Suprapubic skin (tissue), 4 donors: ENCODE measurements at regions not wholly inside any gene's neighbourhood (a gene's known extent, or its start where the extent isn't known, plus 50 kb on each side); places are given as distances from the start of the nearest gene placed in this dataset.

ENCODE experiments used
- DNase-seq, 2 donors: peaks; one replicate each; pipeline ENCODE4 v3.0.0-alpha.2; 2019; ENCODE audit warnings: low spot score in 2 of 2
- H3K27ac ChIP-seq: fragments of 200-600 bp; sonication (generic); one replicate; pipeline ENCODE4 v1.5.1; 2019
- H3K27me3 ChIP-seq: fragments of 200-600 bp; sonication (generic); one replicate; pipeline ENCODE4 v1.5.1; 2019
- H3K36me3 ChIP-seq: fragments of 200-600 bp; sonication (generic); one replicate; pipeline ENCODE4 v1.5.1; 2019
- H3K4me1 ChIP-seq: fragments of 200-600 bp; sonication (generic); one replicate; pipeline ENCODE4 v1.5.1; 2019
- H3K4me3 ChIP-seq: fragments of 200-600 bp; sonication (generic); one replicate; pipeline ENCODE4 v1.5.1; 2019; ENCODE audit warnings: mild to moderate bottlenecking
- H3K9me3 ChIP-seq: fragments of 200-600 bp; sonication (generic); one replicate; pipeline ENCODE4 v1.5.1; 2019
- EP300 ChIP-seq: sonication (generic); formaldehyde crosslinking; IDR thresholded peaks from one replicate; pipeline ENCODE4 v1.6.1; 2017; ENCODE audit warnings: antibody characterized with exemption
- POLR2A ChIP-seq, 2 donors: fragments of 450-650 bp; IDR thresholded peaks; one replicate each; pipeline ENCODE4 v1.6.1; 2017; ENCODE audit warnings: antibody characterized with exemption in 2 of 2, mild to moderate bottlenecking in 2 of 2, moderate library complexity in 2 of 2
- POLR2AphosphoS5 ChIP-seq, 3 donors: sonication (generic); formaldehyde crosslinking; IDR thresholded peaks; one replicate each; pipeline ENCODE4 v1.6.1; 2017; ENCODE audit warnings: antibody characterized with exemption in 3 of 3
- WGBS: methylation state at CpG from one replicate; pipeline ENCODE4 v1.1.5; 2018; 5-methylcytosine and 5-hydroxymethylcytosine counted together
- TF ChIP-seq, protein P1 (sequence below), 2 donors: fragments of 200-600 bp in 1 of 2; fragments of 450-650 bp in 1 of 2; sonication (generic) in 1 of 2; IDR thresholded peaks; one replicate each; pipeline ENCODE4 v1.5.1; 2016 to 2019; ENCODE audit warnings: antibody characterized with exemption in 2 of 2, mild to moderate bottlenecking in 1 of 2, moderate library complexity in 1 of 2

DNA sequence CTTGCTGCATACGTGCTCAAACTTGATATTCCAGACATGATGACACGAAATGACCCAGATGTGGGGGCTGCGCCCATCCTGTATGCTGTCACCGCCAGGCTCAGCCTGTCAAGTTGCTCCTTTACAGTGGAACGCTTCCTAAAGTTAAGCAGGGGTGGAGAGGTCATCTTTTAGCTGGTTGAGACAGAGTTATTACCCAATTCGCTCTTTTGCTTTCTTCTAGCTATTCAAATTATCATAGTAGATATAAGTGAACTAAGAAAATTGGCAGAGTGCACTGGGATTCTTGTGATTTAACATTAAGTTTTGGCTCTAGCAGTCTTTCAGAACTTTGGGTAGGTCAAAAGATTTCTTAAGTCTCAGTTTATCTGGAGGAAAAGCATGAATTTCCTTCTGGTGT lies 69.8 kb upstream of the BASP1 start:
- Histone ChIP-seq H3K4me1 (no peaks in the 10 kb centered on the region), H3K9me3 (no peaks in the 10 kb centered on the region), H3K27me3 (no peaks in the 10 kb centered on the region), H3K27ac (no peak overlapping the region), H3K4me3 (no peak overlapping the region), H3K36me3 (no peaks in the 10 kb centered on the region)
- TF ChIP-seq EP300 (no peak), POLR2A (IDR thresholded peaks at IDR 0.05) (no peak), POLR2AphosphoS5 (IDR thresholded peaks at IDR 0.05) (no peak)
- TF ChIP-seq, protein P1, sequence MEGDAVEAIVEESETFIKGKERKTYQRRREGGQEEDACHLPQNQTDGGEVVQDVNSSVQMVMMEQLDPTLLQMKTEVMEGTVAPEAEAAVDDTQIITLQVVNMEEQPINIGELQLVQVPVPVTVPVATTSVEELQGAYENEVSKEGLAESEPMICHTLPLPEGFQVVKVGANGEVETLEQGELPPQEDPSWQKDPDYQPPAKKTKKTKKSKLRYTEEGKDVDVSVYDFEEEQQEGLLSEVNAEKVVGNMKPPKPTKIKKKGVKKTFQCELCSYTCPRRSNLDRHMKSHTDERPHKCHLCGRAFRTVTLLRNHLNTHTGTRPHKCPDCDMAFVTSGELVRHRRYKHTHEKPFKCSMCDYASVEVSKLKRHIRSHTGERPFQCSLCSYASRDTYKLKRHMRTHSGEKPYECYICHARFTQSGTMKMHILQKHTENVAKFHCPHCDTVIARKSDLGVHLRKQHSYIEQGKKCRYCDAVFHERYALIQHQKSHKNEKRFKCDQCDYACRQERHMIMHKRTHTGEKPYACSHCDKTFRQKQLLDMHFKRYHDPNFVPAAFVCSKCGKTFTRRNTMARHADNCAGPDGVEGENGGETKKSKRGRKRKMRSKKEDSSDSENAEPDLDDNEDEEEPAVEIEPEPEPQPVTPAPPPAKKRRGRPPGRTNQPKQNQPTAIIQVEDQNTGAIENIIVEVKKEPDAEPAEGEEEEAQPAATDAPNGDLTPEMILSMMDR (IDR thresholded peaks at IDR 0.05), result no peak
- DNase-seq, result no peak
- WGBS, result 96% methylated on average over 6 of the region's 6 CpGs

DNA sequence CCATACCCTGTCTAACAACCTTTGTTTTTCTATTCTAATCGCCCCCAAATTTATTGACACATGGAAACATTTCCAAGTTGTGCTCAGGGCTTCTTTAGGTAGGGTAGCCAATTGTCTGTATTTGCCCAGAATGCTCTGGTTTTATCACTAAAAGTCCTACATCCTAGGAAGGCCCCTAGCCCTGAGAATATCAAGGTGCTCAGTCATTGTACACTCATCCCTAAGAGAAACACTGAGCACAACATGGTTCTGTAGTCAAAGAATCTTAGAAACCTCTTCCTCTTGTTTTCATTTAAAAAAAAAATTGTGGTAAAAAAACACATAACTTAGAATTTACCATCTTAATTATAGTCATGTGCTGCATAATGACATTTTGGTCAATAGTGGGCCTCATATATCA lies 69.0 kb upstream of the BASP1 start:
- Histone ChIP-seq H3K4me3 (no peak overlapping the region), H3K4me1 (no peaks in the 10 kb centered on the region), H3K9me3 (no peaks in the 10 kb centered on the region), H3K27me3 (no peaks in the 10 kb centered on the region), H3K27ac (no peak overlapping the region), H3K36me3 (no peaks in the 10 kb centered on the region)
- no peak for TF ChIP-seq EP300
- no peak for TF ChIP-seq POLR2A (IDR thresholded peaks at IDR 0.05)
- TF ChIP-seq, protein P1 (IDR thresholded peaks at IDR 0.05), result no peak
- no peak for TF ChIP-seq POLR2AphosphoS5 (IDR thresholded peaks at IDR 0.05)
- 75% methylated on average over 1 of the region's 1 CpG for WGBS
- no peak for DNase-seq

DNA sequence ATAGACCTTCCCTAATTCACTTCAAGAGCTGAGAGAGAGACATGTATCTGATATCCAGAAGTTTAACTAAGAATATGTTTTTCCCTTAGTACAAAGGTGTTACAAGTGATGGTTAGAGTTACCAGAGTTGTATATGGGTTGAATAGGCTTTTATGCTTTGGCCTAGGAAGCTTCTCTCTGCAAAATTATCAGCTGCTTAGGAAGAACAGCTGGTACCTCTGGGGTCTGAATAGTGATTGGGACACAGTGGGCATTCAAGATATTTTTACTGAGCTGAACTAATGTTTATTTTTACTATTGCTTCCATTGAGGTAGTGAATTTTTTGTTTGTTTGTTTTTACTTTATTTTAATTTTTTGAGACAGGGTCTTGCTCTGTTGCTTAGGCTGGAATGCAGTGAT lies 67.6 kb upstream of the BASP1 start:
- Histone ChIP-seq H3K4me3 (no peak overlapping the region), H3K36me3 (no peaks in the 10 kb centered on the region), H3K9me3 (no peaks in the 10 kb centered on the region), H3K4me1 (no peaks in the 10 kb centered on the region), H3K27ac (no peak overlapping the region), H3K27me3 (no peaks in the 10 kb centered on the region)
- TF ChIP-seq, protein P1 (IDR thresholded peaks at IDR 0.05), result no peak
- no peak for TF ChIP-seq POLR2AphosphoS5 (IDR thresholded peaks at IDR 0.05)
- DNase-seq, result no peak

DNA sequence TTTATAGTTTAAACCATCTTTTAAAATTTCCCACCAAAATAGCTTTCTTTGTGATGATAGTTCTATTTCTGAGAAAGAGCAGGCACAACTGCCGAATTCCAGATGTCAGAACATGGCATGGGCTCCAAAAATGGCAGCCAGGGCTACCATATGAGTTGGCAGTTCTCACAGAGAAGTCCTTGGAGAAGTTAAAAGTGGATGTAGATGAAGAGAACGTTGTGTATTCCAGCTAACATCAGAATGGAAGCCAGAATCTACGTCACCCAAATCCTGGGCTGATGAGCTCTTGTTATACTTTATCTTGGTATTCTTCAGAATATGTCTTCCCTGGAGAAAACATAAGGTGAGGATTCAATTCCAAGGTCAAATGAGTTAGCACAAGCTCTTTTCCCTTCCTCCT lies 66.9 kb upstream of the BASP1 start:
- DNase-seq, result no peak
- Histone ChIP-seq H3K27me3 (no peaks in the 10 kb centered on the region), H3K9me3 (no peaks in the 10 kb centered on the region), H3K36me3 (no peaks in the 10 kb centered on the region), H3K4me1 (no peaks in the 10 kb centered on the region), H3K27ac (no peak overlapping the region), H3K4me3 (no peak overlapping the region)
- 69% methylated on average over 3 of the region's 3 CpGs for WGBS
- no peak for TF ChIP-seq EP300
- TF ChIP-seq POLR2A (IDR thresholded peaks at IDR 0.05), result no peak
- TF ChIP-seq, protein P1 (IDR thresholded peaks at IDR 0.05), result no peak
- TF ChIP-seq POLR2AphosphoS5 (IDR thresholded peaks at IDR 0.05), result no peak

DNA sequence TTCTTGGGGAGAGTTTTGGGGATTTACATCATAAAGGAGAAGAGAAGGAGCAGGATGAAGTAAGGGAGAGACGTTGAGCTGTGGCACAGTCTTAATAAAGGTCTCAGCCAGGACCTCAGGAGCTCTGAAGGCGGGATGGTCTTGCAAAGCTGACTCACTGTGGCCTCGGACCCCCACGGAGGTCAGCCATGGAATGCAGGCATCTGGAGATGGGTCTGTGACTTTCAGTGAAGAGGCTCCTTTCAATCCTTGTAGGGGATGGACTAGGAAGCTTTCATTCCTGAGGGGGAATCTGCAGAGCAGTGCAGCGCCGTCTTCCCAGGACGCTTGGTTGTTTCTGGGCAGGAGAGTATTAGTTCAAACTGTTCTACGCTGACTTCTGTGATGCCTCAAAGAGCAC lies 65.7 kb upstream of the BASP1 start:
- DNase-seq, result no peak
- no peaks in the 10 kb centered on the region for H3K36me3 ChIP-seq
- 86% methylated on average over 8 of the region's 8 CpGs for WGBS
- H3K9me3 ChIP-seq, result no peaks in the 10 kb centered on the region
- TF ChIP-seq POLR2A (IDR thresholded peaks at IDR 0.05) (no peak), EP300 (no peak), POLR2AphosphoS5 (IDR thresholded peaks at IDR 0.05) (no peak)
- TF ChIP-seq, protein P1 (IDR thresholded peaks at IDR 0.05), result no peak
- H3K27ac ChIP-seq, result no peak overlapping the region
- no peaks in the 10 kb centered on the region for H3K4me1 ChIP-seq
- H3K4me3 ChIP-seq, result no peak overlapping the region
- no peaks in the 10 kb centered on the region for H3K27me3 ChIP-seq
